MM.1S (cell line): ENCODE measurements at regions not wholly inside any gene's neighbourhood (a gene's known extent, or its start where the extent isn't known, plus 50 kb on each side); places are given as distances from the start of the nearest gene placed in this dataset.
A peak's percentile ranks its signal among the peaks of the same experiment; 100 is the strongest.
"Not testable (repeated sequence)": the region's sequence is repeated elsewhere in the genome, so short reads cannot be mapped to it uniquely, and the experiment has no call there.

ENCODE experiments used
- DNase-seq: peaks from one replicate; pipeline ENCODE4 v3.0.0-alpha.2; 2015
- H2AFZ ChIP-seq: fragments of 300-600 bp; sonication (generic); 2 replicates; pipeline ENCODE4 v1.6.0; 2016; ENCODE audit warnings: antibody characterized with exemption, low read length
- H3F3A ChIP-seq: fragments of 300-600 bp; sonication (generic); 2 replicates; pipeline ENCODE4 v1.6.1; 2016; ENCODE audit warnings: mild to moderate bottlenecking, antibody characterized with exemption, low read length, moderate library complexity, mixed read lengths; ENCODE audit not compliant: insufficient read depth
- H3K27ac ChIP-seq: fragments of 300-600 bp; sonication (generic); 2 replicates; pipeline ENCODE4 v1.5.1; 2016; ENCODE audit warnings: mild to moderate bottlenecking, low read length
- H3K27me3 ChIP-seq: fragments of 300-600 bp; sonication (generic); replicated peaks from 2 replicates; pipeline ENCODE4 v1.6.0; 2016; ENCODE audit warnings: low read length; ENCODE audit not compliant: insufficient read depth
- H3K36me3 ChIP-seq: fragments of 300-600 bp; sonication (generic); replicated peaks from 2 replicates; pipeline ENCODE4 v1.6.1; 2016; ENCODE audit warnings: mild to moderate bottlenecking, low read length, mixed read lengths; ENCODE audit not compliant: insufficient read depth
- H3K4me1 ChIP-seq: fragments of 300-600 bp; sonication (generic); 2 replicates; pipeline ENCODE4 v1.6.1; 2016; ENCODE audit warnings: low read length, mixed read lengths
- H3K4me2 ChIP-seq: fragments of 300-600 bp; sonication (generic); 2 replicates; pipeline ENCODE4 v1.6.0; 2016; ENCODE audit warnings: low read depth, low read length
- H3K4me3 ChIP-seq: fragments of 300-600 bp; sonication (generic); 2 replicates; pipeline ENCODE4 v1.5.1; 2016; ENCODE audit warnings: low read length, mixed read lengths
- H3K79me2 ChIP-seq: fragments of 300-600 bp; sonication (generic); 2 replicates; pipeline ENCODE4 v1.6.1; 2016; ENCODE audit warnings: mixed run types, low read length, mixed read lengths
- H3K9ac ChIP-seq: fragments of 300-600 bp; sonication (generic); 2 replicates; pipeline ENCODE4 v1.6.1; 2016; ENCODE audit warnings: low read length, mixed read lengths
- H3K9me2 ChIP-seq: fragments of 300-600 bp; sonication (generic); replicated peaks from 2 replicates; pipeline ENCODE4 v1.6.1; 2016; ENCODE audit warnings: mild to moderate bottlenecking, low read length, mixed read lengths; ENCODE audit not compliant: insufficient read depth
- H3K9me3 ChIP-seq: fragments of 300-600 bp; sonication (generic); replicated peaks from 2 replicates; pipeline ENCODE4 v1.6.1; 2016; ENCODE audit warnings: mild to moderate bottlenecking, low read length, mixed read lengths; ENCODE audit not compliant: insufficient read depth
- H4K20me1 ChIP-seq: fragments of 300-600 bp; sonication (generic); 2 replicates; pipeline ENCODE4 v1.6.1; 2016; ENCODE audit warnings: mild to moderate bottlenecking, low read length, moderate library complexity, mixed read lengths; ENCODE audit not compliant: insufficient read depth
- CTCF ChIP-seq: fragments of 300-600 bp; sonication (generic); IDR thresholded peaks from 2 replicates; pipeline ENCODE4 v1.5.1; 2016; ENCODE audit warnings: antibody characterized with exemption, low read length, mixed read lengths
- EZH2 ChIP-seq: fragments of 300-600 bp; sonication (generic); optimal IDR thresholded peaks from 2 replicates; pipeline ENCODE3; 2017; ENCODE audit warnings: low read depth, mild to moderate bottlenecking, antibody characterized with exemption, low read length, mixed read lengths
- EZH2phosphoT487 ChIP-seq: fragments of 300-600 bp; sonication (generic); IDR thresholded peaks from 2 replicates; pipeline ENCODE4 v1.6.1; 2018; ENCODE audit warnings: antibody characterized with exemption, low read length

DNA sequence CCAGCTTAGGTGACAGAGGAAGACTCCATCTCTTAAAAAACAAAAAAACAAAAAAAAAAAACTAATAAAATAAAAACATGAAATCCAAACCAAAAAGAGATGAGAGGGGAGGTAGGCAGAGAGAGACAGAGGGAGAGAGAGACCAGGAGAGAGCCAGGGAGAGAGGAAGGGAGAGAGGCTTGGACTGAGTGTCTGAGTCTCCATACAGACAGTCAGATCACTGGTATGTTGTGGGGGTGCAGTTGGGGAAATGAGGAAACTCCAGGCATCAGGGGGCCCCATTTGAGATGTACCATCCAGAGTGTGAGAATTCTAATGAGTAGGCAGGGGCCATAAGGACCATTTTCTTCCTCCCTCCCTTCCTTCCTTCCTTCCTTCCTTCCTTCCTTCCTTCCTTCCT lies 53.1 kb upstream of the SEPTIN5 start:
- H3K27ac ChIP-seq: no peak overlapping the region
- no peak overlapping the region for H3K4me3 ChIP-seq
- H3K79me2 ChIP-seq: no peaks in the 10 kb centered on the region
- no peak overlapping the region for H3K9ac ChIP-seq
- no peaks in the 10 kb centered on the region for H3F3A ChIP-seq
- H3K27me3 ChIP-seq: peaks cover 8% of the 10 kb centered on the region
- no peaks in the 10 kb centered on the region for H3K9me3 ChIP-seq
- no peaks in the 10 kb centered on the region for H4K20me1 ChIP-seq
- H3K36me3 ChIP-seq: no peaks in the 10 kb centered on the region
- no peak overlapping the region for H3K4me2 ChIP-seq
- peaks cover 5% of the 10 kb centered on the region; the same call in 1 of the 2 replicates for H3K4me1 ChIP-seq
- no peak for DNase-seq
- TF ChIP-seq EZH2: no peak
- no peak for TF ChIP-seq CTCF
- no peak for TF ChIP-seq EZH2phosphoT487
- H3K9me2 ChIP-seq: no peaks in the 10 kb centered on the region
- H2AFZ ChIP-seq: no peak overlapping the region

GRCh38 chr22:19662049-19662684 lies 52.1 kb upstream of the SEPTIN5 start:
- H3K9me3 ChIP-seq, H3K36me3 ChIP-seq, H4K20me1 ChIP-seq, H3K9ac ChIP-seq, H3K9me2 ChIP-seq, H3K4me1 ChIP-seq, DNase-seq, H3F3A ChIP-seq, H2AFZ ChIP-seq, H3K4me2 ChIP-seq, H3K4me3 ChIP-seq, H3K79me2 ChIP-seq, H3K27ac ChIP-seq: not testable (repeated sequence)
- H3K27me3 ChIP-seq: peaks cover 17% of the 10 kb centered on the region

- Histone ChIP-seq H3F3A (no peaks in the 10 kb centered on the region), H3K9ac (no peak overlapping the region), H3K9me2 (no peaks in the 10 kb centered on the region), H3K4me3 (no peak overlapping the region), H3K36me3 (no peaks in the 10 kb centered on the region), H3K4me1 (peaks cover 5% of the 10 kb centered on the region; the same call in 1 of the 2 replicates), H3K79me2 (no peaks in the 10 kb centered on the region), H3K27ac (no peak overlapping the region), H4K20me1 (no peaks in the 10 kb centered on the region), H2AFZ (no peak overlapping the region), H3K9me3 (no peaks in the 10 kb centered on the region), H3K4me2 (no peak overlapping the region), H3K27me3 (peaks cover 29% of the 10 kb centered on the region)
- DNase-seq: peak; percentile 28
- no peak for TF ChIP-seq CTCF
- TF ChIP-seq EZH2: no peak
- TF ChIP-seq EZH2phosphoT487: no peak
Observed at GRCh38 chr22:19663286-19663815, 51.0 kb upstream of the SEPTIN5 start.

- no peaks in the 10 kb centered on the region for H3K9me3 ChIP-seq
- DNase-seq: no peak
- H2AFZ ChIP-seq: no peak overlapping the region
- no peak overlapping the region for H3K9ac ChIP-seq
- H3K9me2 ChIP-seq: no peaks in the 10 kb centered on the region
- no peaks in the 10 kb centered on the region for H3K36me3 ChIP-seq
- no peak overlapping the region for H3K4me2 ChIP-seq
- H3K27me3 ChIP-seq: peaks cover 34% of the 10 kb centered on the region
- H3K79me2 ChIP-seq: no peaks in the 10 kb centered on the region
- H3K27ac ChIP-seq: no peak overlapping the region
- no peaks in the 10 kb centered on the region for H3F3A ChIP-seq
- H3K4me1 ChIP-seq: peaks cover 5% of the 10 kb centered on the region; the same call in 1 of the 2 replicates
- TF ChIP-seq CTCF: no peak
- no peak for TF ChIP-seq EZH2phosphoT487
- TF ChIP-seq EZH2: no peak
- no peak overlapping the region for H3K4me3 ChIP-seq
- no peaks in the 10 kb centered on the region for H4K20me1 ChIP-seq
Observed at GRCh38 chr22:19663821-19664355, 50.4 kb upstream of the SEPTIN5 start.
